Karpas-422 (cell line): ENCODE measurements at regions not wholly inside any gene's neighbourhood (a gene's known extent, or its start where the extent isn't known, plus 50 kb on each side); places are given as distances from the start of the nearest gene placed in this dataset.

Source experiments
- DNase-seq: peaks from one replicate; pipeline ENCODE4 v3.0.0-alpha.2; 2015
- H2AFZ ChIP-seq: fragments of 200-600 bp; sonication (generic); 2 replicates; pipeline ENCODE4 v1.6.1; 2014; ENCODE audit warnings: antibody characterized with exemption, low read length, mixed read lengths
- H3K27ac ChIP-seq: fragments of 200-600 bp; sonication (generic); 2 replicates; pipeline ENCODE4 v1.5.1; 2014; ENCODE audit warnings: mild to moderate bottlenecking, low read length, moderate library complexity
- H3K27me3 ChIP-seq: fragments of 200-600 bp; sonication (generic); 2 replicates; pipeline ENCODE4 v1.6.1; 2014; ENCODE audit warnings: low read length, mixed read lengths
- H3K36me3 ChIP-seq: fragments of 200-600 bp; sonication (generic); 2 replicates; pipeline ENCODE4 v1.6.1; 2014; ENCODE audit warnings: low read length, mixed read lengths; ENCODE audit not compliant: insufficient read depth
- H3K4me1 ChIP-seq: fragments of 200-600 bp; sonication (generic); 2 replicates; pipeline ENCODE4 v1.6.1; 2014; ENCODE audit warnings: mild to moderate bottlenecking, low read length, mixed read lengths
- H3K4me2 ChIP-seq: fragments of 200-600 bp; sonication (generic); 2 replicates; pipeline ENCODE4 v1.6.1; 2014; ENCODE audit warnings: low read length, low read depth, mild to moderate bottlenecking; ENCODE audit not compliant: poor library complexity, severe bottlenecking
- H3K4me3 ChIP-seq: fragments of 200-600 bp; sonication (generic); 2 replicates; pipeline ENCODE4 v1.5.1; 2014; ENCODE audit warnings: mild to moderate bottlenecking, antibody characterized with exemption, low read length, mixed read lengths
- H3K79me2 ChIP-seq: fragments of 200-600 bp; sonication (generic); 2 replicates; pipeline ENCODE4 v1.6.1; 2014; ENCODE audit warnings: mild to moderate bottlenecking, low read length, mixed read lengths
- H3K9ac ChIP-seq: fragments of 200-600 bp; sonication (generic); 2 replicates; pipeline ENCODE4 v1.6.0; 2014; ENCODE audit warnings: low read length
- H3K9me2 ChIP-seq: fragments of 200-600 bp; sonication (generic), shearing (Covaris generic); replicated peaks from 2 replicates; pipeline ENCODE4 v1.6.0; 2014; ENCODE audit warnings: mild to moderate bottlenecking, low read length, moderate library complexity; ENCODE audit not compliant: insufficient read depth
- H3K9me3 ChIP-seq: fragments of 300-700, 200-600 bp; sonication (generic); 2 replicates; pipeline ENCODE4 v1.6.1; 2014; ENCODE audit warnings: low read length, mixed read lengths
- H4K20me1 ChIP-seq: fragments of 200-600 bp; sonication (generic); 2 replicates; pipeline ENCODE4 v1.6.1; 2014; ENCODE audit warnings: mild to moderate bottlenecking, antibody characterized with exemption, low read length, low read depth; ENCODE audit not compliant: insufficient read depth

- Histone ChIP-seq H3K36me3 (no peaks in the 10 kb centered on the region), H3K9me3 (no peaks in the 10 kb centered on the region), H3K9me2 (no peaks in the 10 kb centered on the region), H3K4me1 (no peaks in the 10 kb centered on the region), H3K27me3 (no peaks in the 10 kb centered on the region), H4K20me1 (no peaks in the 10 kb centered on the region), H3K27ac (no peak overlapping the region), H3K4me2 (no peak overlapping the region), H2AFZ (no peak overlapping the region), H3K79me2 (no peaks in the 10 kb centered on the region), H3K9ac (no peak overlapping the region), H3K4me3 (no peak overlapping the region)
- DNase-seq, result no peak
Observed at GRCh38 chr21:41689289-41689583, 77.6 kb downstream of the RIPK4 start.

GRCh38 chr21:41687633-41688032 lies 79.2 kb downstream of the RIPK4 start:
- Histone ChIP-seq H3K79me2 (no peaks in the 10 kb centered on the region), H2AFZ (no peak overlapping the region), H3K4me1 (no peaks in the 10 kb centered on the region), H4K20me1 (no peaks in the 10 kb centered on the region), H3K9me2 (no peaks in the 10 kb centered on the region), H3K36me3 (no peaks in the 10 kb centered on the region), H3K27ac (no peak overlapping the region), H3K9me3 (no peaks in the 10 kb centered on the region), H3K9ac (no peak overlapping the region), H3K4me3 (no peak overlapping the region), H3K4me2 (no peak overlapping the region), H3K27me3 (no peaks in the 10 kb centered on the region)
- no peak for DNase-seq

- H3K4me1 ChIP-seq, result no peaks in the 10 kb centered on the region
Observed at GRCh38 chr21:41686664-41687063, 80.2 kb downstream of the RIPK4 start.

GRCh38 chr21:41685511-41686149 lies 81.2 kb downstream of the RIPK4 start:
- H3K36me3 ChIP-seq, result no peaks in the 10 kb centered on the region
- H3K9me3 ChIP-seq, result no peaks in the 10 kb centered on the region
- H2AFZ ChIP-seq, result no peak overlapping the region
- no peak overlapping the region for H3K9ac ChIP-seq
- H3K27me3 ChIP-seq, result no peaks in the 10 kb centered on the region
- H3K4me1 ChIP-seq, result no peaks in the 10 kb centered on the region
- no peak overlapping the region for H3K27ac ChIP-seq
- no peaks in the 10 kb centered on the region for H4K20me1 ChIP-seq
- H3K79me2 ChIP-seq, result no peaks in the 10 kb centered on the region
- H3K4me3 ChIP-seq, result no peak overlapping the region
- H3K4me2 ChIP-seq, result no peak overlapping the region
- H3K9me2 ChIP-seq, result no peaks in the 10 kb centered on the region
- no peak for DNase-seq

More at GRCh38 chr21:41686664-41687063, 80.2 kb downstream of the RIPK4 start:
- Histone ChIP-seq H4K20me1 (no peaks in the 10 kb centered on the region), H3K9me2 (no peaks in the 10 kb centered on the region), H3K27me3 (no peaks in the 10 kb centered on the region), H3K4me3 (no peak overlapping the region), H3K9me3 (no peaks in the 10 kb centered on the region), H3K36me3 (no peaks in the 10 kb centered on the region), H3K9ac (no peak overlapping the region), H3K79me2 (no peaks in the 10 kb centered on the region), H2AFZ (no peak overlapping the region), H3K4me2 (no peak overlapping the region), H3K27ac (no peak overlapping the region)
- DNase-seq, result no peak

GRCh38 chr21:41684381-41685245 lies 82.2 kb downstream of the RIPK4 start:
- no peak for DNase-seq
- Histone ChIP-seq H3K9me3 (no peaks in the 10 kb centered on the region), H3K36me3 (no peaks in the 10 kb centered on the region), H3K27ac (no peak overlapping the region), H3K4me1 (no peaks in the 10 kb centered on the region), H3K79me2 (no peaks in the 10 kb centered on the region), H3K4me2 (no peak overlapping the region), H3K27me3 (no peaks in the 10 kb centered on the region), H2AFZ (no peak overlapping the region), H3K9me2 (no peaks in the 10 kb centered on the region), H3K4me3 (no peak overlapping the region), H4K20me1 (no peaks in the 10 kb centered on the region), H3K9ac (no peak overlapping the region)

- Histone ChIP-seq H2AFZ (no peak overlapping the region), H3K27ac (no peak overlapping the region), H3K36me3 (no peaks in the 10 kb centered on the region), H3K4me3 (no peak overlapping the region), H4K20me1 (no peaks in the 10 kb centered on the region), H3K4me1 (no peaks in the 10 kb centered on the region), H3K9me2 (no peaks in the 10 kb centered on the region), H3K79me2 (no peaks in the 10 kb centered on the region), H3K9me3 (no peaks in the 10 kb centered on the region), H3K4me2 (no peak overlapping the region), H3K27me3 (no peaks in the 10 kb centered on the region), H3K9ac (no peak overlapping the region)
- no peak for DNase-seq
Observed at GRCh38 chr21:41683815-41684214, 83.0 kb downstream of the RIPK4 start.

GRCh38 chr21:41682719-41683179 lies 84.1 kb downstream of the RIPK4 start:
- Histone ChIP-seq H2AFZ (no peak overlapping the region), H3K9ac (no peak overlapping the region), H3K36me3 (no peaks in the 10 kb centered on the region), H3K27ac (no peak overlapping the region), H3K4me2 (no peak overlapping the region), H4K20me1 (no peaks in the 10 kb centered on the region), H3K9me2 (no peaks in the 10 kb centered on the region), H3K9me3 (no peaks in the 10 kb centered on the region), H3K79me2 (no peaks in the 10 kb centered on the region), H3K4me3 (no peak overlapping the region), H3K4me1 (no peaks in the 10 kb centered on the region), H3K27me3 (no peaks in the 10 kb centered on the region)
- no peak for DNase-seq

- Histone ChIP-seq H3K9ac (no peak overlapping the region), H2AFZ (no peak overlapping the region), H3K36me3 (no peaks in the 10 kb centered on the region), H3K4me3 (no peak overlapping the region), H3K9me2 (no peaks in the 10 kb centered on the region), H3K9me3 (no peaks in the 10 kb centered on the region), H4K20me1 (no peaks in the 10 kb centered on the region), H3K27ac (no peak overlapping the region), H3K4me1 (no peaks in the 10 kb centered on the region), H3K4me2 (no peak overlapping the region), H3K27me3 (no peaks in the 10 kb centered on the region), H3K79me2 (no peaks in the 10 kb centered on the region)
- DNase-seq, result no peak
Observed at GRCh38 chr21:41681939-41682718, 84.7 kb downstream of the RIPK4 start.
